Gastroesophageal sphincter (tissue), 4 donors: ENCODE measurements at regions not wholly inside any gene's neighbourhood (a gene's known extent, or its start where the extent isn't known, plus 50 kb on each side); places are given as distances from the start of the nearest gene placed in this dataset.
A peak's percentile ranks its signal among the peaks of the same experiment; 100 is the strongest.

Experiments
- ATAC-seq: fragments of 150-250 bp; one replicate; pipeline ENCODE4 v1.9.1; 2016; ENCODE audit warnings: mild to moderate bottlenecking, moderate library complexity
- H3K27ac ChIP-seq, 4 donors: fragments of 200-600 bp; sonication (generic) in 3 of 4; 1 replicate in 3 of 4; 2 replicates in 1 of 4; pipeline ENCODE4 v1.5.1; 2016 to 2019
- H3K27me3 ChIP-seq: fragments of 200-600 bp; sonication (generic); one replicate; pipeline ENCODE4 v1.5.1; 2019
- H3K36me3 ChIP-seq, 2 donors: fragments of 200-600 bp; sonication (generic); one replicate each; pipeline ENCODE4 v1.5.1; 2019; ENCODE audit warnings: control low read depth in 1 of 2
- H3K4me1 ChIP-seq, 3 donors: fragments of 200-600 bp; sonication (generic); 1 replicate in 2 of 3; 2 replicates in 1 of 3; pipeline ENCODE4 v1.5.1; 2016 to 2019; ENCODE audit warnings: control low read depth in 2 of 3
- H3K4me3 ChIP-seq, 2 donors: fragments of 200-600 bp; sonication (generic); one replicate each; pipeline ENCODE4 v1.5.1; 2019; ENCODE audit warnings: mild to moderate bottlenecking in 1 of 2, moderate library complexity in 1 of 2
- H3K9me3 ChIP-seq, 3 donors: fragments of 200-600 bp; sonication (generic); one replicate each; pipeline ENCODE4 v1.5.1; 2017 to 2019; ENCODE audit warnings: control low read depth in 2 of 3
- CTCF ChIP-seq, 4 experiments: fragments of 200-600 bp in 2 of 4; fragments of 450-650 bp in 2 of 4; sonication (generic) in 1 of 4; IDR thresholded peaks; one replicate each; pipeline ENCODE4 v1.5.1; 2017 to 2019; ENCODE audit warnings: antibody characterized with exemption in 4 of 4, mild to moderate bottlenecking in 2 of 4, moderate library complexity in 2 of 4
- EP300 ChIP-seq: sonication (generic); formaldehyde crosslinking; IDR thresholded peaks from one replicate; pipeline ENCODE4 v1.6.1; 2017; ENCODE audit warnings: antibody characterized with exemption, mild to moderate bottlenecking
- POLR2A ChIP-seq, 2 donors: fragments of 450-650 bp; IDR thresholded peaks; one replicate each; pipeline ENCODE4 v1.6.1; 2017; ENCODE audit warnings: antibody characterized with exemption in 2 of 2, mild to moderate bottlenecking in 2 of 2, moderate library complexity in 1 of 2
- POLR2AphosphoS5 ChIP-seq: sonication (generic); formaldehyde crosslinking; IDR thresholded peaks from one replicate; pipeline ENCODE4 v1.6.1; 2017; ENCODE audit warnings: antibody characterized with exemption
- WGBS, 2 donors: methylation state at CpG; one replicate each; pipeline ENCODE4 v1.1.5; 2018; ENCODE audit warnings: low coverage in 1 of 2; 5-methylcytosine and 5-hydroxymethylcytosine counted together

GRCh38 chr10:128633864-128634540 is 507.8 kb upstream of the MKI67 start:
- no peaks in the 10 kb centered on the region for H3K36me3 ChIP-seq
- 38 to 55% methylated on average over 6 of the region's 6 CpGs for WGBS, 2 donors
- no peak overlapping the region for H3K4me3 ChIP-seq
- no peak for TF ChIP-seq POLR2AphosphoS5
- TF ChIP-seq EP300, result no peak
- peak in 1 of 4 experiments; percentile 37 for TF ChIP-seq CTCF (IDR thresholded peaks at IDR 0.05)
- no peak for TF ChIP-seq POLR2A (IDR thresholded peaks at IDR 0.05)
- peaks cover 0 to 5% (median 0%) of the 10 kb centered on the region in 3 donors for H3K4me1 ChIP-seq
- H3K9me3 ChIP-seq, result peaks cover 0 to 8% (median 0%) of the 10 kb centered on the region in 3 donors
- no peak overlapping the region for H3K27ac ChIP-seq
- H3K27me3 ChIP-seq, result peaks cover 3% of the 10 kb centered on the region
- no peak for ATAC-seq

DNA sequence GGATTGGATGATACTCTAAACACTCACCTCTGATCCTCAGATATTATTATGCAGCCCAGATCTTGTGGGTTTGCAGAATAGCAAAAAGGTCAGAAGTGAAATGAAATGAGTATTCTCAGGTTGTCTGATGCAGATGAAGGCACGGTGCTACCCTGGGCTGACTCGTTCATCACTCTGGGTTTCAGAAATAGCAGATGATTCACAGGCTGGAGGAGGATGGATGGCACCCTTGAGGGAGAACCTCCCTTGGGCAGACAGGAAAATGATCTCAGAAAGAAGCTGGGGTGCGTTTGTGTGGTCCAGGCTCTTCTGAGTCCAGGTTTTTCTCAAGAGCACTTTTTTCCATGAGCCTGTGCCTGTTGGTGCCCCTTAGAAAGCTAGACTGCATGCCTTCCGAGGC is 515.8 kb upstream of the MKI67 start:
- Histone ChIP-seq H3K36me3 (no peaks in the 10 kb centered on the region), H3K9me3 (peaks cover 0 to 9% (median 0%) of the 10 kb centered on the region in 3 donors), H3K27ac (no peak overlapping the region), H3K4me3 (no peak overlapping the region), H3K4me1 (no peaks in the 10 kb centered on the region), H3K27me3 (no peaks in the 10 kb centered on the region)
- TF ChIP-seq POLR2AphosphoS5 (no peak), CTCF (IDR thresholded peaks at IDR 0.05) (no peak), EP300 (no peak), POLR2A (IDR thresholded peaks at IDR 0.05) (no peak)
- WGBS, 2 donors, result 20 to 62% methylated on average over 2 to 4 of the region's 4 CpGs
- ATAC-seq, result no peak

DNA sequence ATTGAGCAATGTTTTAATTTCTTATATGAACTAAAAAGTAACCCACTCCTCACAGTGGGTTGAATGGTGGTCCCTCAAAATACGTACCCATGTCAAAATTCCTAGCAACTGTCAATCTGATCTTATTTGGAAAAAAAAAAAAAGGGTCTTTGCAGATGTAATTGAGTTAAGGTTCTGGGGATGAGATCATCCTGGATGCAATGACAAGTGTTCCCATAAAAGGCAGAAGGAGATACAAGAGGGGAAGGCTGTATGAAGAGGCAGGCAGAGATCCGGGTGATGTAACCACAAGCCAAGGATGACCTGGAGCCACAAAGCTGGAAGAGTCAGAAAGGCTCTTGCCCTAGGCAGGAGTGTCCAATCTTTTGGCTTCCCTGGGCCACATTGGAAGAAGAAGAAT is 516.3 kb upstream of the MKI67 start:
- ATAC-seq, result no peak
- no peaks in the 10 kb centered on the region for H3K4me1 ChIP-seq

DNA sequence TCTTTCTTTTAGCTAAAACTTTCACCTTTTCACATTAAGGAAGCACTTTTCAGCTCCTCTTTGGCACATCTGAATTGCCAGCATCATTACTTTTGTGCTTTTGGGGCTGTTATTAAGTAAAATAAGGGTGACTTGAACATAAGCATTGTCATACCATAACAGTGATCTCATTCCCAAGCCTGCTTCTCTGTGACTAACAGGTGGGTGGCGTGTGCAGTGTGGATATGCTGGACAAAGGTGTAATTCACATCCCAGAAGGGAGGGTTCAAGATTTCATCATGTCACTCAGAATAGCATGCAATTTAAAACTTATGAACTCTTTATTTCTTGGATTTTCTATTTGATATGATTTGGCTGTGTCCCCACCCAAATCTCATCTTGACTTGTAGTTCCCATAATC is 517.4 kb upstream of the MKI67 start:
- H3K9me3 ChIP-seq, result peaks cover 0 to 4% (median 0%) of the 10 kb centered on the region in 3 donors
- no peaks in the 10 kb centered on the region for H3K4me1 ChIP-seq
- H3K27ac ChIP-seq, result no peak overlapping the region
- H3K27me3 ChIP-seq, result no peaks in the 10 kb centered on the region
- no peaks in the 10 kb centered on the region for H3K36me3 ChIP-seq
- H3K4me3 ChIP-seq, result no peak overlapping the region
- TF ChIP-seq EP300 (no peak), POLR2AphosphoS5 (no peak), POLR2A (IDR thresholded peaks at IDR 0.05) (no peak), CTCF (IDR thresholded peaks at IDR 0.05) (no peak)
- 27 to 70% methylated on average over 1 of the region's 1 CpG for WGBS, 2 donors
- ATAC-seq, result no peak

More for the DNA sequence above, 516.3 kb upstream of the MKI67 start:
- TF ChIP-seq POLR2A (IDR thresholded peaks at IDR 0.05), result no peak
- no peak for TF ChIP-seq POLR2AphosphoS5
- no peak for TF ChIP-seq EP300
- TF ChIP-seq CTCF (IDR thresholded peaks at IDR 0.05), result no peak
- WGBS, 2 donors, result 74 to 86% methylated on average over 1 to 2 of the region's 2 CpGs
- no peak overlapping the region for H3K27ac ChIP-seq
- H3K27me3 ChIP-seq, result no peaks in the 10 kb centered on the region
- H3K9me3 ChIP-seq, result peaks cover 0 to 9% (median 0%) of the 10 kb centered on the region in 3 donors
- H3K36me3 ChIP-seq, result no peaks in the 10 kb centered on the region
- H3K4me3 ChIP-seq, result no peak overlapping the region

- Histone ChIP-seq H3K36me3 (no peaks in the 10 kb centered on the region), H3K4me1 (no peaks in the 10 kb centered on the region), H3K4me3 (no peak overlapping the region), H3K27ac (no peak overlapping the region), H3K9me3 (no peaks in the 10 kb centered on the region), H3K27me3 (no peaks in the 10 kb centered on the region)
- TF ChIP-seq POLR2A (IDR thresholded peaks at IDR 0.05), result no peak
- no peak for TF ChIP-seq CTCF (IDR thresholded peaks at IDR 0.05)
- no peak for TF ChIP-seq POLR2AphosphoS5
- no peak for TF ChIP-seq EP300
- no peak for ATAC-seq
- WGBS, 2 donors, result 77 to 83% methylated on average over 2 of the region's 2 CpGs
These were observed 519.3 kb upstream of the MKI67 start for GRCh38 chr10:128645486-128645885.
